Activated CD8-positive, alpha-beta memory T cell treated with anti-CD3 and anti-CD28 coated beads for 48 hours (primary cell): ENCODE measurements at regions not wholly inside any gene's neighbourhood (a gene's known extent, or its start where the extent isn't known, plus 50 kb on each side); places are given as distances from the start of the nearest gene placed in this dataset.

Experiments used
- DNase-seq, 3 experiments: peaks; one replicate each; pipeline ENCODE4 v3.0.0-alpha.2; 2020; ENCODE audit warnings: low read depth in 2 of 3, low spot score in 2 of 3

DNA sequence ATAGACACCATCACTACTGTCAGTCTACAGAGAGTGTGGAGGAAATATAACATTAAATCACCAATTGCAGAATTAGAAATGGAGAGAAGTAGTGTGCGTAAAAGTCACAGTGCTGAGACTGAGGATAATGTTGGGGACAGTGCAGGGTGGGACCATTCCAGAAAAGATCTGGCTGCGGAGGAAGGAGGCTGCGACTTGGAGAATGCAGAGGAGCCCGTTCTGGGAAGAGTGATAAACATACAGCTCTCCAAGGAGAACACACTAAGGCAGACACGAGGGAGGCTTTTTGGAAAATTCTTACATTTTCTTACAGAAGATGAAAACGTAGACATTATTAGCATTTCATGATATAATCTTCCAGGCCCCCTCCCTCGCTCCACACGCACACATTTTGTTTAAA lies 337.8 kb downstream of the IRS2 start:
- DNase-seq: no peak

DNA sequence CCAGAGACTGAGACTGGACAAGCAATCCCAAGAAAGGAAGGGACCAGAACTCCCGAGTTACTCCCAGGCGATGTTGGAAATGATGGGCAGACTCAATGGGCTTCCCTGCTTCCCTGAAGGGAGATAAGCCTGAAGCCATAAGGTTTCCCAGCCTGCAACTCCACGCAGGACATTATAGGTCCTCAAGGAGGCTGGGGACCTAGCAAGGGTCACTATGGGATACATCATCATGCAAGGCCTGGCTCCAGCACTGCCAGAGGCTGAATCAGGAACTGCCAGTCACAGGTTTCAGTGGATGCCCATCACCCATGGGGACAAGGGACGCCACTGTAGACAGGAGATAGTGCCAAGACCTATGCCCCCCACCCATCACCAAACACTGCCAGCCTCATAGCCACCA lies 338.7 kb downstream of the IRS2 start:
- DNase-seq: no peak

DNA sequence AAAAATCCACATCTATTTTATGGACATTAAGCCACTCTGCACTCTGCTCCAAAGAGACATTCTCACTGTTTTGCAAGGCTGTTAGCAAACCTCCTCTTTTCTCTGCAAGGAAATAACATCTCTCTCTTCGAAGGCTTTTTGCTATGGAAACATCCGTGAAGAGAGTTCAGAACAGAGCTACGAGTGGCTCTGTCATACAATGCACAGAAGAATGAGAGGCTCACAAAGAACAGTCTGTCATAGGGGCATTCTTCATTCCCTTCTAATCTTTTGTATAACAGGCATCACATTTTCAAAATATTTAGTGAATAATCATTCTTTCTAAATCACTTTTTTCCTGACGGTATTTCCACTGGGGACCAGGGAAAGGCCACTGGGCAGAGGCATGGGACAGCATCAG lies 346.1 kb downstream of the IRS2 start:
- no peak for DNase-seq

DNA sequence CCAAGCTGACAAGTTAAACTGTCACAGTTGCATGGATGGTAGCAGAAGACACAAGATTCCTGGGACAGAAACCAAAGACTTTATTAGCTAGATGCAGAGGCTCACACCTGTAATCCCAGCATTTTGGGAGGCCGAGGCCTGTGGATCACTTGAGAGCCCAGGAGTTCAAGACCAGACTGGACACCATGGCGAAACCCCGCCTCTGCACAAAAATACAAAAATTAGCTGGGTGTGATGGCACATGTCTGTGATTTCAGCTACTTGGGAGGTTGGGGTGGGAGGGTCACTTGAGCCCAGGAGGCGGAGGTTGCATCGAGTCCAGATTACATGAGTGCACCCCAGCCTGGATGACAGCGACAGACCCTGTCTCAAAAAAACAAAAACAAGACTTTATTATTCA lies 346.6 kb downstream of the IRS2 start:
- no peak for DNase-seq

DNA sequence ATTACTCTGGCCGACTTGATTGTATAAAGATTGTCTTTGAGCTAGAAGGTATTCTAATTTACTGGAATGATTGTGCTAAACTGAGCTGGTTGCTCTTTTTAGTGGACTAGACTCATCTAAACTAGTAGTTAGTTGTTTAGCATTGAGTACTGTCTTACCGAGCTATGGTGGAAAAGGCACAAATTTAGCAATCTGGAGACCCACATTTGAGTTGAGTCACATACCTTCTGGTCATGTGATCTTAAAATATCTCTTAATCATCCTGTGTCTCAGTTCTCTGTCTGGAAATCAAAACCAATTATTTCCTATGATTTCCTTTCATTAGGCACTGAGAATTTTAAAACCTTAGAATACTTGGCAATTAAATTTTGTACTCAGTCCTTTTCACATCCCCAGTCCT lies 349.5 kb downstream of the IRS2 start:
- no peak for DNase-seq

DNA sequence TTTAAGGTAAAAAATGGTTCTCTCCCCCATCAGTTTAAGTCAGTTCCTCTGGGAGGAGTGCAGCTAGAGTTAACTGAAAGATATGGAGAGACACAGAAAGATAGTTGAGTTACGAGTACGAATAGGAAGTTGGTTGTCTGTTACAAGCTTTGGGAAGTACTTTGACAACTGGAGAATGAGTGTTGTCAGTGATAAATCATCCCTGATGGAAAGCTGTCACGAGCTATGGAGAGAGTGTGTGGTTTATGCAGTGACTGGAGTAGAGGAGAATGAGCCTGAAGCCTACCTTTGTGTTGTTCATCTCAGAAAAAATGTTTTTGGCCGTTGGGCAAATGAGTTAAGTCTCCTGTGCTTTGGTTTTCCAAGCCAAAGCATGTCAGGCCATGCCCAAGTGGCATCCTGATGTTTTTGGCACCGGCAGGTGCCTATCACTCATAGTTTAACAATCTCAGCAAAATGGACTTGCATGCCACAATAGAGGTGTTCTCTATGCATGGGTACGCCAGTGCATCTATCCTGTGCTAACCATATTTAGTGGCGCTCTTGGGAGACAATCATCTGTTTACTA lies 350.2 kb downstream of the IRS2 start:
- no peak for DNase-seq

DNA sequence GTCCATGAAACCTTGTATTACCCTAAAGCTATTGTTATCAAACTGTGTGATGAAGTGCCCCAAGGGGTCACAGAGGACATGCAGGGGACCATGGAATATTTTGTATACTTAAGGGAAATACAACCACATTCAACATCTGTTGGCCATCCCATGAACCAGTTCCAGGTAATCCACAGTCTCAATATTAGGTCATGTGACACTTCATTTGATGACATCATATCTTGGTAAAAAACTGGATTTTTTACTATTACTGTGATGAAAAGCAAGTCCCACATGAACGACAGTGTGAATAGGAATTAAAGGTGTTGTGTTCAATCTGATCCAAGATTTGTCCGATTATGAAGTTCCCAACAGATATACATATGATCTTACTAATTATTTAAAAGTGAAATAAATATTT lies 355.2 kb downstream of the IRS2 start:
- no peak for DNase-seq

DNA sequence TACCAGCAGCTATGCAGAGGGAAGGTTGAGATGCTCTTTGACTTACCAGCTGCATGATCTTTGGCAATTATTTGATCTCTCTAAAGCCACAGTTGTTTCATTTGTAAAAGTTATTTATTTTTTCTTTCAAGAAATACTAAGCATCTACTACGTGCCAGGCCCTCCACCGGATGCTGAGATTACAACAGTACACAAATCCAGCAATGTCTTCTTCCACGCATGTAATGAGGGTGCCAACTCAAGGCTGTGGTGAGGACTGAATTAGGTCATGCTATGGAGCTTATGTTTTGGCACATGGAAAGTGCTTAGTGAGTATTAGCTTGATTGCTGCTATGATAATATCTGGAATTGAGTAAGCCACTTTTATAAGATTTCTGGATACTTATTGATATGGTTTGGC lies 358.2 kb downstream of the IRS2 start:
- no peak for DNase-seq

DNA sequence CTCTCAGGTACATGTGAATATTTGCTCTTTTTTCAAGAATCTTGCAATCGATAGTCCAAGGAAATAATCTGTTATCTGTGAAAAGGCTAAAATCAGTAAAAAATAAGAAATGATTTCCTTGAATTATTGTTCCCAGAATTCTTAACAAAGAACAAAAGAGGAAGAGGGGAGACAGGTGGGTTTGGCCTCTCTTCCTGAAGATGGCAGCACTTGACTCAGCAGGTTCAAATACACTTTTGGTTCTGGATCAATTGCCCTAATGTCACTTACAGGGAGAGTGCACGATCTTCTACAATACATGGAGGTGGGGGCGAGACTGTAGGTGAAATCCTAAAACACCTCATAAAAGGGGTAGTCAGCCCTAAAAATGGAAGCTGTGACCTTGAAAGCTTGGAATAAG lies 358.7 kb downstream of the IRS2 start:
- no peak for DNase-seq

DNA sequence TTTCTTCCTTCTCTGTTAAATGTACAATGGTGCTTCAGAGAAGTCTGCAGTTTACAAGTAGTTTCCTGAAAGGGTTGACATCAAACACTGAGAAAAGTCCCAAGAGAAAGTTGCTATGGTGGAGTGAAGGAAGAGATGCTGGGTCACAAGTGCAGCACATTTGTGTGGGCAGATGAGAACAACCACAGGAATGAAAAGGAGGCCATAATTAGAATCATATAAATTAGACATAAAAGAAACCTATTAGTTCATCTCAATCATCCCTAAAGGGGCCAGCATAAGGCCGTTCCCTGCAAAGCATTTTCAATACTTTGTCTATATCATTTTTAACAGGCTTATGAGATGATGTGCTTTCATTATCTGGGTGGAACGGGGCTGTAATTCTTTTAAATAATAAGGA lies 359.2 kb downstream of the IRS2 start:
- DNase-seq: no peak

DNA sequence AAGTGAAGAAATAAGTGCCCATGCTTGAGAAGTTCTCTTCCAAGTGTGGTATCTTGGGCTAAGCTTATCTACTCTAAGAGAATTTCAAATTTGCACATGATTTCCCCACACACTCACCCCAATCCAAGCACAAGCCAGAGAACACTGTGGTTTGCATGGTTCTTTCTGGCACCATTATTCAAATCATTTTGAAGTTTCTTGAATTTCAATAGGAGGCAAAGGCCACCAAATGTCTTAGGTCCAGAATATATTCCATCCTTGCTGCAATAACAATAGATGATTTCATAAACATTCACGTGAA lies 359.7 kb downstream of the IRS2 start:
- DNase-seq: no peak

DNA sequence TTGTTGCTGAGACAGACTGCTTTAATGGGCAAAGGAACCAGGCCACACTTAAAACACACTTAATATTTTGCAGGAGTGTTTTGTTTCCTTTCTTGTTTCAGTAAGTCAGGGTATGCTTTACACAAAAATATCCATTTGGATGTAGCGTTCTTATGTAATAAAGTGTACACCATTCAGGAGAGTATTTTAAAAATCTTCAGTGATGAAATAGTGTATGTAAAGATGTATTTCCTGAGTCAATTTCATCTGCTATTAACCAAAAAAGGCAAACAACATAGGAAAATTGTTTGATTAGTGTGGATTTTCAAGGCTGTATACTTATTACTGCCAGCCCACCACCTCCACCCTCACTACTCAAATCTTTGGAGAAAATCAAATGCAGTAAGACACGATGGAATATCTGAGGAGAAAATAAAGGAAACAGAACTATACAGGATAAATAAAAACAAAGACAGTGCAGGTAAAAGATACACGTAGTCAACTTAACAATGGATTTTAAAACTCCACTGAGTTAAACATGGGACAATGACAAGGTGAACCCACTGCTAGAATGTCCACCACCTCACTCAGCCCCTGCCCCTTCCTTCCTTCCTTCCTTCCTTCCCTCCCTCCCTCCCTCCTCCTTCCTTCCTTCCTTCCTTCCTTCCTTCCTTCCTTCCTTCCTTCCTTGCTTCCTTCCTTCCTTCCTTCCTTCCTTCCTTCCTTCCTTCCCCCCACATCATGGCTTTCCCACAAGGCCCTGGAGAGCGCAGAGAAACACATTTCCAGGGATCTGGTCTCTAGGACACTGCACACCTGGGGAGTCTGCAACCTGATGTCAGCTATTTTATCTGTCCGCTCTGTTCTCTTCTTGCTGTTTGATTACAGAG lies 360.3 kb downstream of the IRS2 start:
- DNase-seq: no peak

DNA sequence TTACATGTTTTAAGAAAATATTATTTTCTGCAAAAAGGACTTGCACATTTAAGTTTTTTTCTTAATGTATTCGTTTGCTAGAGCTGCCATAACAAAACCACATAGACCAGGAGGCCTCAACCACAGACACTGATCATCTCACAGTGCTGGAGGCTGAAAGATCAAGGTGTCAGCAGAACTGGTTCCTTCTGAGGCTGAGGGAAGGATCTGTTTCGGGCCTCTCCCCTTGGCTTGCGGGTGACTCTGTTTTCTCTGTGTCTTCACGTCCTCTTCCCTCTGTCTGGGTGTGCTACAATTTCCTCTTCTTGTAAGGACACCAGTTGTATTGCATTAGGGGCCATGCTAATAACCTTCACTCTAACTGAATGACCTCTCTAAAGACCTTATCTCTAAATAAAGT lies 364.2 kb downstream of the IRS2 start:
- DNase-seq: no peak

DNA sequence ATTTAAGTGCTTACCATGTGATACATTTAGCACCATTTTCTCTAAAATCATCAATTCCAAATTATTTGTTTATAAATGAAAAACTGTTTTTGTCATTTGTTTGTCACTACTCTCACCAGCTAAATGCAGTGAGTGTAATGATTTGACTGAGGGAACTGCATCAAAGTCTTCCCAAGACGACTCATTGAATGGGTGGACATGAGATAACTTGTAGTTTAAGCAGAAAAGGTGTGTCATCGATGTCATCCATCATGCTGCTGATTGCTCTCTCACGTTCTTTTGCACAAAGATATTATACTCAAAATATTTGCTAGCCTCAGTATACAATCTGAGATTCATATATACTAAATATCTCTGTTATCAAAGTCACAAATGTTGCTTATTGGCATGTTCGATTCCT lies 366.5 kb downstream of the IRS2 start:
- DNase-seq: no peak

DNA sequence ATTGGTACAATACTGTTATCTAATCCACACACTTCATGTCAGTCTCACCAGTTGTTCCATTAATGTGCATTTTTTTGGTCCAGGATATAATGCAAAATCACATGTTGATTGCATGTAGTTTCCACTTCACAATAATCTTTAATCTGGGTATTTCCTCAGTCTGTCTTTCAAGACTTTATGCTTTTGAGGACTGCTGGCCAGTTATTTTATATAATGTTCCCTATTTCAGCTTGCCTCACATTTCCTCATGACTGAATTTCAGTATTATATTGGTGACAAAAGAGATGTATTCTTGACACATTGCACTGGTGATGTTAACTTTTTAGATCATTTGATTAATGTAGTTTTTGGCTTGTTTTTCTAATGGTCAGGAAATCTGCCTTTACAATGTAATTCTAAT lies 368.3 kb downstream of the IRS2 start:
- no peak for DNase-seq

DNA sequence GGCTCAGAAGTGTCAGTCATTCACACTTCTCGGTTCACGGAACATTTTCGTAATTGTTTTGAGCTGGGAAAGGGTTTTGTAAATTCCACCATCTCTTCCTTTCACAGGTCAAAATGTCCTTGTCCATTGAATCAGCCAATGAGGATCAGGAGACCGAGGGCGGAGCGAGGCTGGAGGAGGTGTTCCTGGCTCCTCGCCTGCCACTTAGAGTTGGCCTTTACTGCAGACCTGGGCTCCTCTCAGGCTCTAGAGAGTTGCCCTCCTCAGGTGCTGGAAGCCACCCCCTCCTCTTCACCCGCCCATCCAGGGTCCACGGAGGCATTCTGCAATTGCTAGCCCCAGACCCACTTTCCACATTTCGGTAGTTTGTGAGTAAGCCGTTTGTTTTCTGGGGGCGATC lies 370.4 kb downstream of the IRS2 start:
- no peak for DNase-seq

DNA sequence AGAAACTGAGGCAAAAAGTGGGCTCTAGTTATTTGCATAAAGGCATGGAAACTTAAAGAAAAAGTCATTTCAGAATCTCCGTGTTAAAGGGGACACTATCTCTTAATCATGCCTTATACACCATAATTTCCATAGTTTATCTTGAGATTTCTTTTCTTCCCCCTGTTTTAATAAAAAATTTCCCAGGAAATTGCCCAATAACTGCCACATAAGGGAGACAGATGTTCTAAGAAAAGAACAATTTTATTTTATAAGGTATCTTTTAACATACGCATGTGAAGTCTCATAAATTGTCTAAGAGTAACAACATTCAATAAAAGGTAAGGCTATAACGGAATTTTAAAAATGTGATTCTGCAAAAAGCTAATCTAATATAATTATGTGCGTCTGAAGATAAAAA lies 371.3 kb downstream of the IRS2 start:
- DNase-seq: no peak

DNA sequence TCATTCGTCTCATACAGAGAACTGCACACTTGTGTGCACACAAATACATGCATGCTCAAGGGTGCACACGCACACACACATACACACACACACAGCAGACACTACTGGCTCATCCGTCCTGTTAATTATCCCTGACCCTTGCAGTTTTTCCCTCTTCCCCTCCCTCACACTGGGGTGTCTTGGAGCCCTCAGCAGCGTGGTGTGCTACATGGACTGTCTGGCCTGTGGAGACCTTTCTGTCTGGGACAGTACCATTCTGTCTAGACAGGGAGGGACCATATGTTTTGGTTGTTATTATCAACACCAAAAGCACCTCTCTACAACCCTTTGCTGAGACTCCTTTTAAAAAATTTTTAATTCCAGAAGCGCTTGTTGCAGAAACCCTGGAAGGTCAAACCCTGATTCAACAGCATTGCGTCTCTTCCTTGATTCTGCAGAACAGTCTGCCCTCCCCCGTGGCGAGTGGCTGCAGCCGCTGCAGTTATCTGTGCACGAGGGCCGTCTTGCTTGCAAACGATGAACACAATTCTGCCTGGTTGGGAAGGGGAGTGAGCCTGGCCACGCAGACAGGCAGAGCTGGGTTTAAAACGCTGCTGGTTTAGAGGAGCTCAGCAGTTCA lies 374.0 kb downstream of the IRS2 start:
- no peak for DNase-seq

DNA sequence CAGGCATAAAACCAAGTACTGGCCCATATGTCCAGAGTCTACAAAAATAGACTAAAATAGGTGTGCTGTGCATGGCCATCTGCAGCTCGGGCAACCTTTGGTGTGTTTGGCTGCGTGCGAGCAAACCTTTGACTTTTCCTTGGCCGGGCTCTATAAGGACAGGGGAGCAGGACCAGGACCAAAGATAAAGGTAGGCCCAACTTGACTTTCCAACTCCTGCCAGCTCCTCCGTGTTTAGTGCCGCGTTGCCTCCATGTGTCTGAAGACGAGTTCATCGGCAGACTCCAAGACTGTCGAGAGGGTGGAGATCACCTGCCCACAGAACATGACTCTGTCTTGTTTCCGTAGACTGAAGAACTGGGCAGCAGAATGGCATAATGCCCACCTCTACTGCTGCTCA lies 375.5 kb downstream of the IRS2 start:
- DNase-seq: no peak

DNA sequence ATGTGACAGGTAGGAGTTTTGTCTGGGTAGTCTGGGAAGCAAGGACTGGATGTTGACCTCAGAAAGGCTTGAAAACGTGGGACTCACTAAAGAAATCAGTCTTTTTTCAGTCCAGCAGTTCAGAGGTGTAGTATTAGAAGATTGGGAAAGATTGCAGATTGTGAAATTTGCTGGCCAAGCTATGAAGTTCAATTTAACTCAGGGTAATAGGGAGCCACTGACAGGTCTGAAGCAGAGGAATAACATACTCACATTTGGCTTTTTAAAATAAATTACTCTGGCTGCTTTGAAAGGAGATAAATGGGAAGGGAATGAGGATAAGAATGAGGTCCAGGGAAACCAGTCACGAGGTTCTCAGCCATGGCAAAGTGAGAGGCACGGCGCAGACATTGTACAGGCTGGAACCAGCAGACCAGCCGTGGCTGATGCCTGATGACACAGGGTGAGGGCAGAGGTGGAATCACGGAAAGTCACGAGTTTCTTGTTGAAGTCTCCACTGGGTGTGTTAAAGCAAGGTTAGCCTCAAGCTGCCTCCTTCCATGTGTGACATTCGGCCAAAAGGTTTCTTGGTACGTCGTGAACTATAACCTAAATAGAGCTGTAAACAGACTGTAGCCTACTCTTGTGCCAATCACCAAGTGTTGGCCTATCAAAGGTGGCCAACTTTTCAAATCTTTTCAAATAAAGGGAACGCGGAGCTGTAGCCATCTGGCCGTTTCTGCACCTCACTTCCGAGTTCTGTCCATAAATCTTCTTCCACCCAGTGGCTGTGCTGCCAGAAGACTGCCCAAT lies 377.6 kb downstream of the IRS2 start:
- no peak for DNase-seq

DNA sequence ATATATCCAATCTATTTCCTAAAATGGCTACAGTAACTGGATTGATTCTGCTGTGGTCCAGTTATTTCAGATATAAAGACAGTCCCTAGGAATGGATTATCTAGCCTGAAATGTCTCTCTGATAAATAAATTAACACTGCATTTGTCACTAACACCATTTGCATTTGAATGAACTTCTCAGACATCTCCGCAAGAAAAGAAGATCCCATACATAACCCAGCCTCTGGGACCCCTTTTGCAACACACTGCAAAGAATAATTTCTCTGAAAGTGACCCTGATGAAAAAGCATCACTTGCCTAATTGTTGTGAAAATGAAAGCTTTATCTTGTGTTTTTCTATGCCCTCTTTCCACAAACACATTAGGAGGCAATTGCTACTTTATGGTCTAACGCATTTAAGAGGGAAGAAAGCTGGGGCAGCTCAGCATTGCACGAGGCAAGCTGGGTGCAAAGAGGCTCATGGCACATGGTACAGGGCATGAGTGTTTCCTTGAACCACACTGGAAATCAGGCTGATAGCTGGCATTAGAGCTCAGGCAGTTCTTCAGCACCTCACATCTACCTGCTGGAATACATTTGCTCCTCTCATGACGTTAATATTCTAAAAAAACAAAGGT lies 379.9 kb downstream of the IRS2 start:
- no peak for DNase-seq

DNA sequence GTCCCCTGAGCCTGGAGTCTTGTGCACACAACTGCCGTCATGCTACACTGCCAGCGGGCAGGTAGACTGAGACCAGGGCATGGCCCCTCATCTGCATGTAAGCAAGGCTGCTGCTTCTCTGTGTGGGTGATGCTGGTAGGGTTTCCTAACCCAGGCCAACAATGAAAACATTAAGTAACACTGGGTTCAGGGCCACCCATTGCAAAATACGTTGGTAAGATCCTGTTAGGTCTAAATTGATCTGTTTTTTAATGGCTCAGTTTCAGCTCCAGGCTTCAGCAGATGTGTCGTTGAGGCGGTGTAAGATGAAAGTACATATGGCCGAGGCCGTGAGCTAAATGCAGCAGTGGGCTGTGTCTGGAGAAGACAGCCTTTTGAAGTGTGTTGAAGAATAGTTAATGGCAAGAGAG lies 383.4 kb downstream of the IRS2 start:
- no peak for DNase-seq
